Fibroblast of lung (primary cell): ENCODE measurements at regions not wholly inside any gene's neighbourhood (a gene's known extent, or its start where the extent isn't known, plus 50 kb on each side); places are given as distances from the start of the nearest gene placed in this dataset.

Experiments used
- DNase-seq, 2 donors: peaks; one replicate each; pipeline versions ENCODE4 v3.0.0 to v3.0.0-alpha.2; 2010; ENCODE audit warnings: low read depth in 2 of 2
- H2AFZ ChIP-seq: 2 replicates; pipeline ENCODE4 v1.5.1; 2012; ENCODE audit warnings: low read length, control low read depth, inconsistent platforms
- H3K27ac ChIP-seq: 2 replicates; pipeline ENCODE4 v1.5.1; 2011; ENCODE audit warnings: low read length, control low read depth; ENCODE audit not compliant: insufficient read depth
- H3K27me3 ChIP-seq: 2 replicates; pipeline ENCODE4 v1.5.1; 2011; ENCODE audit warnings: mild to moderate bottlenecking, low read length; ENCODE audit not compliant: control insufficient read depth, insufficient read depth
- H3K36me3 ChIP-seq: 2 replicates; pipeline ENCODE4 v1.5.1; 2011; ENCODE audit warnings: low read length; ENCODE audit not compliant: control insufficient read depth, insufficient read depth
- H3K4me1 ChIP-seq: 2 replicates; pipeline ENCODE4 v1.5.1; 2011; ENCODE audit warnings: low read length; ENCODE audit not compliant: control insufficient read depth, insufficient read depth; ENCODE audit errors: extremely low read depth
- H3K4me2 ChIP-seq: 2 replicates; pipeline ENCODE4 v1.5.1; 2011; ENCODE audit warnings: low read length, control low read depth; ENCODE audit not compliant: insufficient read depth; ENCODE audit errors: extremely low read depth
- H3K4me3 ChIP-seq, 4 experiments: fragments of 200-600 bp in 1 of 4; sonication (generic) in 1 of 4; replicated peaks in 1 of 4; 2 replicates each; pipeline ENCODE4 v1.5.1; 2011 to 2016; ENCODE audit warnings: low read length in 4 of 4, low read depth in 3 of 4, mild to moderate bottlenecking in 3 of 4, control low read depth in 2 of 4, inconsistent platforms in 1 of 4, mixed read lengths in 1 of 4; ENCODE audit not compliant: insufficient read depth in 1 of 4; ENCODE audit errors: control extremely low read depth in 1 of 4
- H3K79me2 ChIP-seq: 2 replicates; pipeline ENCODE4 v1.5.1; 2012; ENCODE audit warnings: mild to moderate bottlenecking, low read length, inconsistent platforms; ENCODE audit not compliant: control insufficient read depth, insufficient read depth
- H3K9ac ChIP-seq: 2 replicates; pipeline ENCODE4 v1.5.1; 2011; ENCODE audit warnings: mild to moderate bottlenecking, low read length, control low read depth; ENCODE audit not compliant: insufficient read depth
- H3K9me3 ChIP-seq: 2 replicates; pipeline ENCODE4 v1.5.1; 2012; ENCODE audit warnings: low read depth, low read length; ENCODE audit not compliant: control insufficient read depth, insufficient read depth
- H4K20me1 ChIP-seq: 2 replicates; pipeline ENCODE4 v1.5.1; 2011; ENCODE audit warnings: low read length; ENCODE audit not compliant: control insufficient read depth, insufficient read depth; ENCODE audit errors: extremely low read depth
- EZH2 ChIP-seq: IDR thresholded peaks from 2 replicates; pipeline ENCODE4 v1.5.1; 2012; ENCODE audit warnings: low read length, control low read depth, mild to moderate bottlenecking; ENCODE audit errors: missing control alignments
- TF ChIP-seq, protein P1 (sequence below), 2 donors: IDR thresholded peaks in 1 of 2; conservative IDR thresholded peaks in 1 of 2; 1 replicate in 1 of 2; 2 replicates in 1 of 2; pipeline ENCODE4 v1.5.1; 2011 to 2012; ENCODE audit warnings: low read length in 2 of 2, control low read depth in 1 of 2, inconsistent platforms in 1 of 2, low read depth in 1 of 2, mild to moderate bottlenecking in 1 of 2

GRCh38 chr21:28871388-28872010 is 121.2 kb downstream of the LTN1 start:
- DNase-seq, result peak in 1 of 2 donors; percentile 7

GRCh38 chr21:28867401-28867800 is 125.3 kb downstream of the LTN1 start:
- H3K27me3 ChIP-seq, result no peaks in the 10 kb centered on the region
- H3K4me1 ChIP-seq, result no peaks in the 10 kb centered on the region
- H3K4me3 ChIP-seq, result no peak overlapping the region
- H2AFZ ChIP-seq, result no peak overlapping the region
- DNase-seq, result peak; percentile 15 to 30
- H3K4me2 ChIP-seq, result no peak overlapping the region
- no peaks in the 10 kb centered on the region for H3K79me2 ChIP-seq
- no peaks in the 10 kb centered on the region for H4K20me1 ChIP-seq
- no peak for TF ChIP-seq EZH2
- TF ChIP-seq, protein P1, sequence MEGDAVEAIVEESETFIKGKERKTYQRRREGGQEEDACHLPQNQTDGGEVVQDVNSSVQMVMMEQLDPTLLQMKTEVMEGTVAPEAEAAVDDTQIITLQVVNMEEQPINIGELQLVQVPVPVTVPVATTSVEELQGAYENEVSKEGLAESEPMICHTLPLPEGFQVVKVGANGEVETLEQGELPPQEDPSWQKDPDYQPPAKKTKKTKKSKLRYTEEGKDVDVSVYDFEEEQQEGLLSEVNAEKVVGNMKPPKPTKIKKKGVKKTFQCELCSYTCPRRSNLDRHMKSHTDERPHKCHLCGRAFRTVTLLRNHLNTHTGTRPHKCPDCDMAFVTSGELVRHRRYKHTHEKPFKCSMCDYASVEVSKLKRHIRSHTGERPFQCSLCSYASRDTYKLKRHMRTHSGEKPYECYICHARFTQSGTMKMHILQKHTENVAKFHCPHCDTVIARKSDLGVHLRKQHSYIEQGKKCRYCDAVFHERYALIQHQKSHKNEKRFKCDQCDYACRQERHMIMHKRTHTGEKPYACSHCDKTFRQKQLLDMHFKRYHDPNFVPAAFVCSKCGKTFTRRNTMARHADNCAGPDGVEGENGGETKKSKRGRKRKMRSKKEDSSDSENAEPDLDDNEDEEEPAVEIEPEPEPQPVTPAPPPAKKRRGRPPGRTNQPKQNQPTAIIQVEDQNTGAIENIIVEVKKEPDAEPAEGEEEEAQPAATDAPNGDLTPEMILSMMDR (conservative IDR thresholded peaks at IDR 0.05 in 1 of 2, IDR thresholded peaks at IDR 0.05 in 1 of 2; ENCODE audit: low read depth in 1 of 2, low read length in 2 of 2), result no peak
- H3K36me3 ChIP-seq, result no peaks in the 10 kb centered on the region
- no peak overlapping the region for H3K27ac ChIP-seq
- no peak overlapping the region for H3K9ac ChIP-seq
- H3K9me3 ChIP-seq, result no peaks in the 10 kb centered on the region

More at GRCh38 chr21:28871388-28872010, 121.2 kb downstream of the LTN1 start:
- no peaks in the 10 kb centered on the region for H3K4me1 ChIP-seq
- no peaks in the 10 kb centered on the region for H3K27me3 ChIP-seq
- no peak overlapping the region for H3K4me3 ChIP-seq
- H2AFZ ChIP-seq, result no peak overlapping the region
- no peaks in the 10 kb centered on the region for H3K79me2 ChIP-seq
- H3K27ac ChIP-seq, result no peak overlapping the region
- no peaks in the 10 kb centered on the region for H4K20me1 ChIP-seq
- peaks cover 1% of the 10 kb centered on the region for H3K36me3 ChIP-seq
- TF ChIP-seq, protein P1 (conservative IDR thresholded peaks at IDR 0.05 in 1 of 2, IDR thresholded peaks at IDR 0.05 in 1 of 2; ENCODE audit: low read depth in 1 of 2, low read length in 2 of 2), result no peak
- no peak for TF ChIP-seq EZH2
- H3K9me3 ChIP-seq, result no peaks in the 10 kb centered on the region
- no peak overlapping the region for H3K4me2 ChIP-seq
- no peak overlapping the region for H3K9ac ChIP-seq

DNA sequence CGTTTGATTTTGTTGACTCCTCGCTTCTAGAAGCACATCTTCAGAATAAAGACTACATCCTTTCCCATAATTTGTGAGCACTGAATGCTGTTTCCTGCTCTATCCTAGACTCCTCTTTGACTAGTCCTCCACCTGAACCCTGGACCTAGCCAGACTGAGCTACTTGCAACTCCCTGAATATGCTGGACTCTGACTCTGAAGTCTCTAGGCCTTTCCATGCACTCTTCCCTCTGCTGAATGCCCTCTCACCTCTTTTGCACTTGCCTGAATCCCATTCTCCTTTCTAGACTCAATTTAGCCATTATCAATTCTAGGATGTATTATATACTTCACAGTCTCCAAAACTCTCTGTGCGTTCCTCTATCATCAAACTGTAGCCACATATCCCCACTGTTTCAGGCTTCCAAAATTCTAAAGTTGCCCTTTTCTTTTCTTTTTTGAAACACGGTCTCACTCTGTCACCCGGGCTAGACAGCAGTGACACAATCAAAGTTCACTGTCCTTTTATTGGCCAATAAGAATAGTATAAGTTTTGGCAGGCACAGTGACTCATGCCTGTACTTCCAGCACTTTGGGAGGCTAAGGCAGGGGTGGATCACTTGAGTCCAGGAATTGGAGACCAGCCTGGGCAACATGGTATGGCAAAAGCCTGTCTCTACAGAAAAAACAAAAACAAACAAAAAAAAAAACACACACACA is 127.0 kb downstream of the LTN1 start:
- no peaks in the 10 kb centered on the region for H3K4me1 ChIP-seq
- H3K9ac ChIP-seq, result no peak overlapping the region
- H3K9me3 ChIP-seq, result no peaks in the 10 kb centered on the region
- no peak overlapping the region for H3K27ac ChIP-seq
- TF ChIP-seq EZH2, result no peak
- TF ChIP-seq, protein P1 (conservative IDR thresholded peaks at IDR 0.05 in 1 of 2, IDR thresholded peaks at IDR 0.05 in 1 of 2; ENCODE audit: low read depth in 1 of 2, low read length in 2 of 2), result no peak
- no peaks in the 10 kb centered on the region for H4K20me1 ChIP-seq
- H3K4me2 ChIP-seq, result no peak overlapping the region
- H3K36me3 ChIP-seq, result no peaks in the 10 kb centered on the region
- H3K4me3 ChIP-seq, result no peak overlapping the region
- DNase-seq, result no peak
- no peak overlapping the region for H2AFZ ChIP-seq
- H3K79me2 ChIP-seq, result no peaks in the 10 kb centered on the region
- no peaks in the 10 kb centered on the region for H3K27me3 ChIP-seq
